ENCODE measurements at regions not wholly inside any gene's neighbourhood (a gene's known extent, or its start where the extent isn't known, plus 50 kb on each side); places are given as distances from the start of the nearest gene placed in this dataset.

- DNase-seq: no peak
Measured at GRCh38 chr6:98203170-98203806, 631.1 kb upstream of the POU3F2 start.

GRCh38 chr6:98212468-98212867 is 621.9 kb upstream of the POU3F2 start:
- DNase-seq: no peak

GRCh38 chr6:98215531-98215930 is 618.8 kb upstream of the POU3F2 start:
- no peak for DNase-seq

- no peak for DNase-seq
Measured at GRCh38 chr6:98230250-98230649, 604.1 kb upstream of the POU3F2 start.

- no peak for DNase-seq
Measured at GRCh38 chr6:98239057-98239456, 595.3 kb upstream of the POU3F2 start.

- no peak for DNase-seq
Measured at GRCh38 chr6:98241630-98242029, 592.7 kb upstream of the POU3F2 start.

GRCh38 chr6:98254624-98255023 is 579.8 kb upstream of the POU3F2 start:
- DNase-seq: no peak

- no peak for DNase-seq
Measured at GRCh38 chr6:98260382-98260781, 574.0 kb upstream of the POU3F2 start.

GRCh38 chr6:98272060-98272459 is 562.3 kb upstream of the POU3F2 start:
- no peak for DNase-seq

- no peak for DNase-seq
Measured at GRCh38 chr6:98274691-98275090, 559.7 kb upstream of the POU3F2 start.

- no peak for DNase-seq
Measured at GRCh38 chr6:98280492-98280891, 553.9 kb upstream of the POU3F2 start.

- no peak for DNase-seq
Measured at GRCh38 chr6:98286620-98287019, 547.8 kb upstream of the POU3F2 start.

- DNase-seq: no peak
Measured at GRCh38 chr6:98287876-98288275, 546.5 kb upstream of the POU3F2 start.

GRCh38 chr6:98292810-98293209 is 541.6 kb upstream of the POU3F2 start:
- peak; percentile 18 for DNase-seq

- DNase-seq: no peak
Measured at GRCh38 chr6:98295515-98296175, 538.7 kb upstream of the POU3F2 start.

GRCh38 chr6:98308564-98308963 is 525.8 kb upstream of the POU3F2 start:
- no peak for DNase-seq

GRCh38 chr6:98310443-98310842 is 523.9 kb upstream of the POU3F2 start:
- DNase-seq: no peak

- no peak for DNase-seq
Measured at GRCh38 chr6:98323605-98324004, 510.8 kb upstream of the POU3F2 start.

GRCh38 chr6:98324446-98324845 is 509.9 kb upstream of the POU3F2 start:
- DNase-seq: no peak

- no peak for DNase-seq
Measured at GRCh38 chr6:98325366-98325765, 509.0 kb upstream of the POU3F2 start.

GRCh38 chr6:98333273-98333672 is 501.1 kb upstream of the POU3F2 start:
- no peak for DNase-seq

GRCh38 chr6:98335594-98335993 is 498.8 kb upstream of the POU3F2 start:
- no peak for DNase-seq

- DNase-seq: no peak
Measured at GRCh38 chr6:98339506-98339905, 494.9 kb upstream of the POU3F2 start.

- DNase-seq: peak; percentile 48
Measured at GRCh38 chr6:98343004-98343403, 491.4 kb upstream of the POU3F2 start.

GRCh38 chr6:98343797-98344196 is 490.6 kb upstream of the POU3F2 start:
- DNase-seq: no peak

Measured in NCI-H510A treated with DMSO at 0.1 percent for 48 hours (cell line).